ENCODE measurements at regions not wholly inside any gene's neighbourhood (a gene's known extent, or its start where the extent isn't known, plus 50 kb on each side); places are given as distances from the start of the nearest gene placed in this dataset.

- Mint-ChIP-seq H3K27me3 (no peaks in the 10 kb centered on the region), H3K4me3 (no peak overlapping the region), H3K27ac (no peak overlapping the region), H3K9me3 (peaks cover 5% of the 10 kb centered on the region), H3K36me3 (no peaks in the 10 kb centered on the region), H3K4me1 (ENCODE audit: unreplicated experiment) (no peaks in the 10 kb centered on the region)
- no peak for TF ChIP-seq CTCF (conservative IDR thresholded peaks at IDR 0.05)
- no peak for DNase-seq (ENCODE audit: extremely low spot score, unreplicated experiment)
Observed at GRCh38 chr4:11898796-11899195, 470.1 kb upstream of the HS3ST1 start.

GRCh38 chr4:11895766-11896165 lies 467.1 kb upstream of the HS3ST1 start:
- Mint-ChIP-seq H3K27ac (no peak overlapping the region), H3K4me1 (ENCODE audit: unreplicated experiment) (no peaks in the 10 kb centered on the region), H3K36me3 (no peaks in the 10 kb centered on the region), H3K27me3 (no peaks in the 10 kb centered on the region), H3K9me3 (peaks cover 5% of the 10 kb centered on the region), H3K4me3 (no peak overlapping the region)
- DNase-seq (ENCODE audit: extremely low spot score, unreplicated experiment): no peak
- TF ChIP-seq CTCF (conservative IDR thresholded peaks at IDR 0.05): no peak

DNA sequence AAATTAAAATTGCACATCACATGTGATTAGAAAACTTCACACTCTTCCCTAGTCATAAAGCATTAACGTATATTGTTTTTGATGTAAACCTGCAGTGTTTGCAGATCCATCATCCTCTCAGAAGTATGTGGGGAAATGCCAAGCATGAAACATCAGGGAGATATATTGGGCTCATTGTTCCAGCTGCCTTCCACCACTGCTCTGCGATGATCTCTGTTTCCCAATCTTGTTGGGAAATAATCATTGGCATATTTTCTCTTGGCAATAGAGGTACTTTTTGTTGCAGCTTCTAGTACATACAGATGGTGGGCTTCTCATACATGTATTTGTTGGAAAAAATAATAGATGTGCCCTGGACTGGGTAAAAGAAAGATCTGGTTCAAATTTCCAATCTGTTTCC lies 466.3 kb upstream of the HS3ST1 start:
- no peak overlapping the region for H3K4me3 Mint-ChIP-seq

DNA sequence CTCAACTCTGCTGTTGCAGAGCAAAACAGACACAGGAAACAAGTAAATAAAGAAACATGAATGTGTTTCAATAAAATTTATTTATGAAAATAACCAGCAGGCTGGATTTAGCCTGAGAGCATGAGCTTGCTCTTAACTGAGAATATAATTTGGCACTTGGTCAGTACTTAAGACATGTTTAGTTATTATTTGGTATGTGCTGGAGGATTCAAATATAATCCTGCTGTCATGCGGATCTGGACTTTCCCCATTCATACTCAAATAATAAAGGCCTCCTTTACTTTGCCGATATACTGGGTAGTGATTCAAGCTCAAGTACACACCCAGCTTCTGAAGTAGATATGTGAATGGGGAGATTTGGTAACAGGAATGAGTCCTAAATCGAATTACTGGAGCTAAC lies 465.5 kb upstream of the HS3ST1 start:
- DNase-seq (ENCODE audit: extremely low spot score, unreplicated experiment): no peak
- no peak overlapping the region for H3K4me3 Mint-ChIP-seq
- H3K27me3 Mint-ChIP-seq: no peaks in the 10 kb centered on the region
- no peaks in the 10 kb centered on the region for H3K4me1 Mint-ChIP-seq (ENCODE audit: unreplicated experiment)
- peaks cover 5% of the 10 kb centered on the region for H3K9me3 Mint-ChIP-seq
- no peak overlapping the region for H3K27ac Mint-ChIP-seq
- H3K36me3 Mint-ChIP-seq: no peaks in the 10 kb centered on the region
- TF ChIP-seq CTCF (conservative IDR thresholded peaks at IDR 0.05): no peak

More for the DNA sequence above, 466.3 kb upstream of the HS3ST1 start:
- no peak overlapping the region for H3K27ac Mint-ChIP-seq
- H3K36me3 Mint-ChIP-seq: no peaks in the 10 kb centered on the region
- peaks cover 5% of the 10 kb centered on the region for H3K9me3 Mint-ChIP-seq
- no peak for TF ChIP-seq CTCF (conservative IDR thresholded peaks at IDR 0.05)
- no peaks in the 10 kb centered on the region for H3K27me3 Mint-ChIP-seq
- no peak for DNase-seq (ENCODE audit: extremely low spot score, unreplicated experiment)
- no peaks in the 10 kb centered on the region for H3K4me1 Mint-ChIP-seq (ENCODE audit: unreplicated experiment)

GRCh38 chr4:11889099-11889498 lies 460.4 kb upstream of the HS3ST1 start:
- no peaks in the 10 kb centered on the region for H3K9me3 Mint-ChIP-seq
- H3K36me3 Mint-ChIP-seq: no peaks in the 10 kb centered on the region
- DNase-seq (ENCODE audit: extremely low spot score, unreplicated experiment): no peak
- H3K27ac Mint-ChIP-seq: no peak overlapping the region
- no peak overlapping the region for H3K4me3 Mint-ChIP-seq
- no peaks in the 10 kb centered on the region for H3K4me1 Mint-ChIP-seq (ENCODE audit: unreplicated experiment)
- no peak for TF ChIP-seq CTCF (conservative IDR thresholded peaks at IDR 0.05)
- H3K27me3 Mint-ChIP-seq: no peaks in the 10 kb centered on the region

DNA sequence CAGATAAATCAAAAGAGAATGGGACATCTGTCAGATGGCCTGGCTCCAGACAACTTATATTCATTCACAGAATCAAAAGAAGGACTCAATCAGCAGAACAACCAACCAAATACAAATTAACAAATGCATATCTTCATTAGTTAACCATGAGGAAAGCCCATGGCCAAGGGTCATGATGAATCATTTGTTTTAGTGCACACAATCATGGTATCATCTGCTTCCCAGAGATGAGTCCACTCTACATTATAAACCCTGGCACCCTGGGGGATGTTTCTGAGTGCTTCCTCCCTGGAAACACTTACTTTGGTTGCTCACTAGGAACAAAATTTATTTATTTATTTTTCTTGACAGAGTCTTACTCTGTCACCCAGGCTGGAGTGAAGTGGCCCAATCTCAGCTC lies 453.3 kb upstream of the HS3ST1 start:
- peaks cover under 1% of the 10 kb centered on the region for H3K9me3 Mint-ChIP-seq
- H3K4me3 Mint-ChIP-seq: no peak overlapping the region
- no peak for DNase-seq (ENCODE audit: extremely low spot score, unreplicated experiment)
- H3K36me3 Mint-ChIP-seq: no peaks in the 10 kb centered on the region
- no peaks in the 10 kb centered on the region for H3K4me1 Mint-ChIP-seq (ENCODE audit: unreplicated experiment)
- no peak overlapping the region for H3K27ac Mint-ChIP-seq
- no peak for TF ChIP-seq CTCF (conservative IDR thresholded peaks at IDR 0.05)
- no peaks in the 10 kb centered on the region for H3K27me3 Mint-ChIP-seq

Data from type B pancreatic cell (in vitro differentiated cells).